GM12878 (cell line): ENCODE measurements at regions not wholly inside any gene's neighbourhood (a gene's known extent, or its start where the extent isn't known, plus 50 kb on each side); places are given as distances from the start of the nearest gene placed in this dataset.

Experiments
- ATAC-seq: fragments of 200-7000 bp; cut with Tn5 transposase; 3 replicates; pipeline ENCODE4 v1.9.1; 2020; ENCODE audit warnings: mild to moderate bottlenecking, moderate library complexity
- BruUV-seq: library from RNA; stranded (reverse); fragments of 400-500 nt; replicated peaks from 2 replicates; lab custom pipeline; 2021; lab: Mats Ljungman, UMichigan
- CTCF ChIA-PET: fragments of 300-600 bp; sonication (Branson Sonifier 250); formaldehyde crosslinking; extraction: SDS; loops from one replicate; lab custom pipeline; 2021; ENCODE audit warnings: inconsistent platforms; lab: Yijun Ruan, JAX
- POLR2A ChIA-PET: fragments of 350-600 bp; formaldehyde crosslinking; extraction: SDS; loops from one replicate; lab custom pipeline; 2021; ENCODE audit warnings: inconsistent platforms; lab: Charles Lee
- RAD21 ChIA-PET: fragments of 300-600 bp; sonication (Branson Sonifier 250); formaldehyde crosslinking; loops from one replicate; lab custom pipeline; 2023; ENCODE audit warnings: antibody characterized with exemption; ENCODE audit not compliant: unreplicated experiment; lab: Charles Lee
- SMC1A ChIA-PET: fragments of 300-600 bp; sonication (Branson Sonifier 250); formaldehyde crosslinking; loops from one replicate; lab custom pipeline; 2023; ENCODE audit not compliant: unreplicated experiment, uncharacterized antibody; lab: Charles Lee
- DNase-seq: peaks from one replicate; pipeline ENCODE4 v3.0.0-alpha.2; 2011; ENCODE audit warnings: low read depth, low spot score
- FAIRE-seq: peaks from 3 replicates; lab custom pipeline; 2011; peaks lifted over from hg19 to GRCh38; lab: Jason Lieb, UNC
- H2AFZ ChIP-seq: 2 replicates; pipeline ENCODE4 v1.6.0; 2011; ENCODE audit warnings: low read depth, low read length, control low read depth; ENCODE audit not compliant: control insufficient read depth
- H3K27ac ChIP-seq: 2 replicates; pipeline ENCODE4 v1.5.1; 2011; ENCODE audit warnings: control low read depth; ENCODE audit not compliant: control insufficient read depth, insufficient read depth
- H3K27me3 ChIP-seq, 2 experiments: replicated peaks in 1 of 2; 2 replicates each; pipeline versions ENCODE4 v1.6.0 to v1.6.1; 2011; ENCODE audit warnings: low read length in 1 of 2; ENCODE audit not compliant: control insufficient read depth in 2 of 2, insufficient read depth in 2 of 2
- H3K36me3 ChIP-seq, 2 experiments: 2 replicates each; pipeline ENCODE4 v1.5.1; 2011; ENCODE audit warnings: low read length in 1 of 2; ENCODE audit not compliant: control insufficient read depth in 2 of 2, insufficient read depth in 2 of 2
- H3K4me1 ChIP-seq: 2 replicates; pipeline ENCODE4 v1.6.1; 2011; ENCODE audit warnings: mild to moderate bottlenecking, low read length, moderate library complexity, mixed read lengths; ENCODE audit not compliant: control insufficient read depth, insufficient read depth
- H3K4me2 ChIP-seq: 2 replicates; pipeline ENCODE4 v1.6.0; 2011; ENCODE audit warnings: control low read depth; ENCODE audit not compliant: control insufficient read depth, insufficient read depth
- H3K4me3 ChIP-seq: fragments of 200-600 bp; sonication (generic); 2 replicates; pipeline ENCODE4 v1.5.1; 2016
- H3K79me2 ChIP-seq: 2 replicates; pipeline ENCODE4 v1.6.0; 2011; ENCODE audit warnings: low read length; ENCODE audit not compliant: control insufficient read depth, insufficient read depth
- H3K9ac ChIP-seq: 2 replicates; pipeline ENCODE4 v1.8.0; 2011; ENCODE audit warnings: low read length, control low read depth, mixed read lengths; ENCODE audit not compliant: control insufficient read depth, insufficient read depth
- H3K9me3 ChIP-seq: replicated peaks from 3 replicates; pipeline ENCODE4 v1.5.1; 2011; ENCODE audit warnings: mild to moderate bottlenecking, low read length; ENCODE audit not compliant: control insufficient read depth, insufficient read depth
- H4K20me1 ChIP-seq: 2 replicates; pipeline ENCODE4 v1.6.0; 2011; ENCODE audit not compliant: control insufficient read depth, insufficient read depth
- HDGF ChIP-seq: fragments of 450-650 bp; IDR thresholded peaks from 2 replicates; pipeline ENCODE4 v1.6.1; 2016; ENCODE audit warnings: antibody characterized with exemption
- IKZF2 ChIP-seq, 2 experiments: fragments of 450-650 bp; IDR thresholded peaks; 2 replicates each; pipeline ENCODE4 v1.6.1; 2017; ENCODE audit warnings: mild to moderate bottlenecking in 2 of 2, moderate library complexity in 2 of 2
- IRF4 ChIP-seq: IDR thresholded peaks from 2 replicates; pipeline ENCODE4 v1.6.1; 2011; ENCODE audit warnings: low read depth, low read length
- MEF2B ChIP-seq: fragments of 450-650 bp; IDR thresholded peaks from 2 replicates; pipeline ENCODE4 v1.6.1; 2018; ENCODE audit warnings: mild to moderate bottlenecking, moderate library complexity; ENCODE audit not compliant: partially characterized antibody, poor library complexity, severe bottlenecking
- NR2F1 ChIP-seq: fragments of 450-650 bp; conservative IDR thresholded peaks from 2 replicates; pipeline ENCODE4 v1.6.1; 2017; ENCODE audit warnings: mild to moderate bottlenecking
- PAX8 ChIP-seq: fragments of 450-650 bp; IDR thresholded peaks from 2 replicates; pipeline ENCODE4 v1.6.1; 2017; ENCODE audit warnings: mild to moderate bottlenecking, moderate library complexity
- POU2F2 ChIP-seq: IDR thresholded peaks from 3 replicates; pipeline ENCODE4 v1.6.1; 2011; ENCODE audit warnings: low read depth, mild to moderate bottlenecking, low read length, borderline replicate concordance
- RELB ChIP-seq: fragments of 450-650 bp; IDR thresholded peaks from 2 replicates; pipeline ENCODE4 v1.6.1; 2017; ENCODE audit warnings: low read depth, mild to moderate bottlenecking, moderate library complexity
- SPI1 ChIP-seq: IDR thresholded peaks from 2 replicates; pipeline ENCODE4 v1.6.1; 2011; ENCODE audit warnings: low read depth, mild to moderate bottlenecking, low read length, moderate library complexity, borderline replicate concordance; ENCODE audit not compliant: insufficient read depth
- SUZ12 ChIP-seq: fragments of 200-600 bp; sonication (generic); IDR thresholded peaks from one replicate; pipeline ENCODE4 v1.6.1; 2018; ENCODE audit warnings: antibody characterized with exemption, mild to moderate bottlenecking; ENCODE audit not compliant: unreplicated experiment
- TARDBP ChIP-seq: IDR thresholded peaks from 2 replicates; pipeline ENCODE4 v1.6.1; 2016; ENCODE audit warnings: borderline replicate concordance
- TBL1XR1 ChIP-seq: IDR thresholded peaks from 2 replicates; pipeline ENCODE4 v1.6.1; 2012; ENCODE audit warnings: low read depth, low read length, improper control_type of control experiment
- YY1 ChIP-seq: IDR thresholded peaks from 2 replicates; pipeline ENCODE4 v1.6.1; 2011; ENCODE audit warnings: low read depth, mild to moderate bottlenecking, low read length
- WGBS: methylation state at CpG from one replicate; pipeline ENCODE4 v1.1.6; 2016; ENCODE audit warnings: low lambda C conversion rate; ENCODE audit not compliant: insufficient replicate concordance, insufficient coverage; ENCODE audit errors: missing lambda C conversion rate; 5-methylcytosine and 5-hydroxymethylcytosine counted together
- in situ Hi-C: fragments of 300-500 bp; cut with MboI; formaldehyde crosslinking; loops from 9 replicates; pipeline ENCODE4 v1.14.3; 2018; ENCODE audit warnings: mixed read lengths
- intact Hi-C: fragments of 100-400 bp; cut with micrococcal nuclease; formaldehyde crosslinking; loops from one replicate; pipeline ENCODE4 v1.14.2; 2022; ENCODE audit not compliant: unreplicated experiment

GRCh38 chr14:26370115-26370514 lies 227.7 kb downstream of the NOVA1 start:
- SMC1A ChIA-PET: no interaction called here
- Histone ChIP-seq H3K4me1 (no peaks in the 10 kb centered on the region), H3K79me2 (no peaks in the 10 kb centered on the region), H3K4me3 (no peak overlapping the region), H3K36me3 (no peaks in the 10 kb centered on the region), H4K20me1 (no peaks in the 10 kb centered on the region), H3K9me3 (no peaks in the 10 kb centered on the region), H3K27me3 (no peaks in the 10 kb centered on the region), H3K9ac (no peak overlapping the region), H3K4me2 (no peak overlapping the region), H2AFZ (no peak overlapping the region), H3K27ac (no peak overlapping the region)
- in situ Hi-C loops: no loop called here
- TF ChIP-seq IRF4 (no peak), RELB (no peak), NR2F1 (no peak), TBL1XR1 (no peak), SUZ12 (no peak), YY1 (no peak), MEF2B (no peak), HDGF (no peak), TARDBP (no peak), POU2F2 (no peak), PAX8 (no peak), SPI1 (no peak), IKZF2 (IDR thresholded peaks at IDR 0.05) (no peak)
- FAIRE-seq (no peak), ATAC-seq (no peak), DNase-seq (no peak)
- 34% methylated on average over 3 of the region's 3 CpGs for WGBS
- RAD21 ChIA-PET: no interaction called here
- no TSS peak for BruUV-seq
- CTCF ChIA-PET: no interaction called here
- POLR2A ChIA-PET: no interaction called here
- intact Hi-C loops: no loop called here
